CD14-positive monocyte (primary cell): ENCODE measurements at regions not wholly inside any gene's neighbourhood (a gene's known extent, or its start where the extent isn't known, plus 50 kb on each side); places are given as distances from the start of the nearest gene placed in this dataset.

Source experiments
- DNase-seq, 3 donors: peaks; one replicate each; pipeline ENCODE4 v3.0.0-alpha.2; 2011 to 2022
- H2AFZ ChIP-seq: 2 replicates; pipeline ENCODE4 v1.6.0; 2012; ENCODE audit warnings: mild to moderate bottlenecking, low read depth, low read length, inconsistent platforms; ENCODE audit not compliant: insufficient read depth, poor library complexity, severe bottlenecking
- H3K27ac ChIP-seq, 2 donors: 1 replicate in 1 of 2; 2 replicates in 1 of 2; pipeline ENCODE4 v1.5.1; 2012 to 2013; ENCODE audit warnings: low read length in 2 of 2, control low read depth in 1 of 2, inconsistent platforms in 1 of 2, low read depth in 1 of 2, mild to moderate bottlenecking in 1 of 2
- H3K27me3 ChIP-seq, 2 donors: one replicate each; pipeline versions ENCODE4 v1.6.0 to v1.6.1; 2011 to 2013; ENCODE audit warnings: low read length in 2 of 2; ENCODE audit not compliant: control insufficient read depth in 2 of 2, insufficient read depth in 2 of 2
- H3K36me3 ChIP-seq, 2 donors: replicated peaks in 1 of 2; 1 replicate in 1 of 2; 2 replicates in 1 of 2; pipeline versions ENCODE4 v1.5.1 to v1.6.1; 2012 to 2013; ENCODE audit warnings: low read length in 2 of 2, control low read depth in 1 of 2, inconsistent platforms in 1 of 2, mild to moderate bottlenecking in 1 of 2; ENCODE audit not compliant: insufficient read depth in 2 of 2, control insufficient read depth in 1 of 2
- H3K4me1 ChIP-seq, 2 donors: 1 replicate in 1 of 2; 2 replicates in 1 of 2; pipeline versions ENCODE4 v1.5.1 to v1.6.1; 2012 to 2013; ENCODE audit warnings: low read length in 2 of 2, control low read depth in 1 of 2, inconsistent platforms in 1 of 2, mild to moderate bottlenecking in 1 of 2, moderate library complexity in 1 of 2; ENCODE audit not compliant: insufficient read depth in 2 of 2, control insufficient read depth in 1 of 2
- H3K4me2 ChIP-seq: replicated peaks from 2 replicates; pipeline ENCODE3; 2012; ENCODE audit warnings: low read length, moderate library complexity, mild to moderate bottlenecking; ENCODE audit not compliant: poor library complexity, severe bottlenecking; ENCODE audit errors: extremely low read depth
- H3K4me3 ChIP-seq, 3 experiments: fragments of 200-600 bp in 1 of 3; sonication (generic) in 1 of 3; replicated peaks in 1 of 3; 1 replicate in 2 of 3; 2 replicates in 1 of 3; pipeline ENCODE4 v1.5.1; 2011 to 2013; ENCODE audit warnings: low read length in 3 of 3, mild to moderate bottlenecking in 3 of 3, control low read depth in 2 of 3, low read depth in 2 of 3, inconsistent platforms in 1 of 3, moderate library complexity in 1 of 3
- H3K79me2 ChIP-seq: 2 replicates; pipeline ENCODE4 v1.6.0; 2012; ENCODE audit warnings: mild to moderate bottlenecking, control low read depth, inconsistent platforms, low read length, moderate library complexity; ENCODE audit not compliant: insufficient read depth
- H3K9ac ChIP-seq: 2 replicates; pipeline ENCODE4 v1.6.0; 2017; ENCODE audit warnings: low read length, mild to moderate bottlenecking; ENCODE audit not compliant: insufficient read depth, poor library complexity, severe bottlenecking
- H3K9me3 ChIP-seq, 2 donors: replicated peaks in 1 of 2; 1 replicate in 1 of 2; 2 replicates in 1 of 2; pipeline versions ENCODE4 v1.5.1 to v1.6.1; 2012 to 2013; ENCODE audit warnings: low read length in 2 of 2, control low read depth in 1 of 2; ENCODE audit not compliant: control insufficient read depth in 1 of 2, insufficient read depth in 1 of 2
- H4K20me1 ChIP-seq: 2 replicates; pipeline ENCODE4 v1.6.0; 2012; ENCODE audit warnings: mild to moderate bottlenecking, low read length, control low read depth, moderate library complexity; ENCODE audit not compliant: insufficient read depth
- H3K27ac Mint-ChIP-seq, 7 donors: one replicate each; pipeline ENCODE4 v1.8.0; 2020; ENCODE audit warnings: mild to moderate bottlenecking in 7 of 7, mixed read lengths in 7 of 7, moderate library complexity in 6 of 7, inconsistent platforms in 2 of 7
- H3K27me3 Mint-ChIP-seq, 3 donors: one replicate each; pipeline ENCODE4 v1.8.0; 2021 to 2022; ENCODE audit warnings: low read depth in 3 of 3, mild to moderate bottlenecking in 3 of 3, mixed read lengths in 3 of 3, moderate library complexity in 3 of 3, inconsistent platforms in 1 of 3
- H3K36me3 Mint-ChIP-seq, 2 donors: one replicate each; pipeline ENCODE4 v1.8.0; 2020; ENCODE audit warnings: mixed read lengths in 2 of 2, inconsistent platforms in 1 of 2, mild to moderate bottlenecking in 1 of 2
- H3K4me1 Mint-ChIP-seq: one replicate; pipeline ENCODE4 v1.8.0; 2020; ENCODE audit warnings: mild to moderate bottlenecking, mixed read lengths
- H3K4me3 Mint-ChIP-seq, 2 donors: one replicate each; pipeline ENCODE4 v1.8.0; 2020; ENCODE audit warnings: mild to moderate bottlenecking in 2 of 2, mixed read lengths in 2 of 2, moderate library complexity in 1 of 2
- H3K9me3 Mint-ChIP-seq, 7 donors: one replicate each; pipeline ENCODE4 v1.8.0; 2020 to 2022; ENCODE audit warnings: mixed read lengths in 7 of 7, mild to moderate bottlenecking in 6 of 7, moderate library complexity in 6 of 7, inconsistent platforms in 2 of 7
- CTCF ChIP-seq: fragments of 200-600 bp; IDR thresholded peaks from one replicate; pipeline ENCODE4 v1.8.0; 2022; ENCODE audit warnings: antibody characterized with exemption, mild to moderate bottlenecking
- WGBS: methylation state at CpG from one replicate; pipeline ENCODE4 v1.1.5; 2013; ENCODE audit warnings: missing lambda C conversion rate; ENCODE audit not compliant: insufficient coverage; 5-methylcytosine and 5-hydroxymethylcytosine counted together
- intact Hi-C, 2 donors: fragments of 100-400 bp; cut with micrococcal nuclease; formaldehyde crosslinking; loops; one replicate each; pipeline versions ENCODE4 v1.15.0 to v1.15.1; 2023

- no peaks in the 10 kb centered on the region for H3K79me2 ChIP-seq
- Mint-ChIP-seq H3K9me3 (peaks cover 1 to 8% (median 4%) of the 10 kb centered on the region in 7 donors), H3K4me3 (no peak overlapping the region), H3K27ac (no peak overlapping the region), H3K36me3 (no peaks in the 10 kb centered on the region), H3K27me3 (no peaks in the 10 kb centered on the region), H3K4me1 (no peaks in the 10 kb centered on the region)
- intact Hi-C loops, result no loop called here
- H3K9me3 ChIP-seq, result peaks cover 0 to 3% of the 10 kb centered on the region in 2 donors
- no peak overlapping the region for H3K4me3 ChIP-seq
- no peak overlapping the region for H3K9ac ChIP-seq
- no peaks in the 10 kb centered on the region for H3K4me1 ChIP-seq
- WGBS, result no CpG with 5 or more reads among the region's 6 CpGs
- H3K36me3 ChIP-seq, result no peaks in the 10 kb centered on the region
- no peak overlapping the region for H2AFZ ChIP-seq
- no peaks in the 10 kb centered on the region for H4K20me1 ChIP-seq
- no peak overlapping the region for H3K4me2 ChIP-seq
- H3K27me3 ChIP-seq, result no peaks in the 10 kb centered on the region
- TF ChIP-seq CTCF, result no peak
- H3K27ac ChIP-seq, result no peak overlapping the region
- no peak for DNase-seq
Measured at GRCh38 chr15:87213626-87214025, 1042.9 kb downstream of the NTRK3 start.

GRCh38 chr15:87212041-87212440 is 1044.5 kb downstream of the NTRK3 start:
- Histone ChIP-seq H4K20me1 (no peaks in the 10 kb centered on the region), H3K4me2 (no peak overlapping the region), H3K9me3 (peaks cover 0 to 3% of the 10 kb centered on the region in 2 donors), H3K4me3 (no peak overlapping the region), H3K27ac (no peak overlapping the region), H3K27me3 (no peaks in the 10 kb centered on the region), H3K4me1 (no peaks in the 10 kb centered on the region), H2AFZ (no peak overlapping the region), H3K9ac (no peak overlapping the region), H3K79me2 (no peaks in the 10 kb centered on the region), H3K36me3 (no peaks in the 10 kb centered on the region)
- H3K4me3 Mint-ChIP-seq, result no peak overlapping the region
- no peak for DNase-seq
- TF ChIP-seq CTCF, result no peak
- H3K4me1 Mint-ChIP-seq, result no peaks in the 10 kb centered on the region
- H3K9me3 Mint-ChIP-seq, result peaks cover 0 to 6% (median 5%) of the 10 kb centered on the region in 7 donors
- H3K36me3 Mint-ChIP-seq, result no peaks in the 10 kb centered on the region
- no peaks in the 10 kb centered on the region for H3K27me3 Mint-ChIP-seq
- intact Hi-C loops, result no loop called here
- no CpG with 5 or more reads among the region's 4 CpGs for WGBS
- H3K27ac Mint-ChIP-seq, result no peak overlapping the region
